ENCODE measurements at regions not wholly inside any gene's neighbourhood (a gene's known extent, or its start where the extent isn't known, plus 50 kb on each side); places are given as distances from the start of the nearest gene placed in this dataset.

GRCh38 chr3:161939918-161940620 lies 443.5 kb downstream of the OTOL1 start:
- TF ChIP-seq, protein P1, sequence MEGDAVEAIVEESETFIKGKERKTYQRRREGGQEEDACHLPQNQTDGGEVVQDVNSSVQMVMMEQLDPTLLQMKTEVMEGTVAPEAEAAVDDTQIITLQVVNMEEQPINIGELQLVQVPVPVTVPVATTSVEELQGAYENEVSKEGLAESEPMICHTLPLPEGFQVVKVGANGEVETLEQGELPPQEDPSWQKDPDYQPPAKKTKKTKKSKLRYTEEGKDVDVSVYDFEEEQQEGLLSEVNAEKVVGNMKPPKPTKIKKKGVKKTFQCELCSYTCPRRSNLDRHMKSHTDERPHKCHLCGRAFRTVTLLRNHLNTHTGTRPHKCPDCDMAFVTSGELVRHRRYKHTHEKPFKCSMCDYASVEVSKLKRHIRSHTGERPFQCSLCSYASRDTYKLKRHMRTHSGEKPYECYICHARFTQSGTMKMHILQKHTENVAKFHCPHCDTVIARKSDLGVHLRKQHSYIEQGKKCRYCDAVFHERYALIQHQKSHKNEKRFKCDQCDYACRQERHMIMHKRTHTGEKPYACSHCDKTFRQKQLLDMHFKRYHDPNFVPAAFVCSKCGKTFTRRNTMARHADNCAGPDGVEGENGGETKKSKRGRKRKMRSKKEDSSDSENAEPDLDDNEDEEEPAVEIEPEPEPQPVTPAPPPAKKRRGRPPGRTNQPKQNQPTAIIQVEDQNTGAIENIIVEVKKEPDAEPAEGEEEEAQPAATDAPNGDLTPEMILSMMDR (IDR thresholded peaks at IDR 0.05) = no peak
- TF ChIP-seq POLR2A (IDR thresholded peaks at IDR 0.05) = no peak
